K562 (cell line): ENCODE measurements at regions not wholly inside any gene's neighbourhood (a gene's known extent, or its start where the extent isn't known, plus 50 kb on each side); places are given as distances from the start of the nearest gene placed in this dataset.

Experiments
- ATAC-seq: fragments of 200-7000 bp; cut with Tn5 transposase; 3 replicates; pipeline ENCODE4 v1.9.1; 2020; ENCODE audit warnings: moderate library complexity
- BruUV-seq: library from RNA; stranded (reverse); fragments of 400-500 nt; replicated peaks from 2 replicates; lab custom pipeline; 2021; lab: Mats Ljungman, UMichigan
- CTCF ChIA-PET: fragments of 300-600 bp; formaldehyde crosslinking; extraction: SDS; loops from one replicate; lab custom pipeline; 2021; ENCODE audit warnings: low intra/inter-chr PET ratio; lab: Yijun Ruan, JAX
- POLR2A ChIA-PET: fragments of 300-600, 350-650 bp; sonication (Branson Sonifier 250); formaldehyde crosslinking; extraction: SDS; loops from one replicate; lab custom pipeline; 2021; ENCODE audit warnings: antibody characterized with exemption, inconsistent platforms; lab: Yijun Ruan, JAX
- DNase-seq, 4 experiments: peaks; one replicate each; pipeline versions ENCODE4 v3.0.0 to v3.0.0-alpha.2; 2011 to 2018; ENCODE audit warnings: low spot score in 3 of 4, mixed read lengths in 3 of 4; ENCODE audit errors: extremely low read depth in 1 of 4
- FAIRE-seq: peaks from 2 replicates; lab custom pipeline; 2011; peaks lifted over from hg19 to GRCh38; lab: Jason Lieb, UNC
- H2AFZ ChIP-seq: 2 replicates; pipeline ENCODE4 v1.6.0; 2011; ENCODE audit warnings: low read depth, low read length, control low read depth, inconsistent platforms
- H3K27ac ChIP-seq: fragments of 200-600 bp; 3 replicates; pipeline ENCODE4 v1.8.0; 2011; ENCODE audit warnings: low read depth, mild to moderate bottlenecking, control low read depth, inconsistent platforms, low read length, moderate library complexity, mixed read lengths; ENCODE audit errors: extremely low read depth
- H3K27me3 ChIP-seq, 2 experiments: fragments of 300-600 bp in 1 of 2; 2 replicates in 1 of 2; 3 replicates in 1 of 2; pipeline versions ENCODE4 v1.6.0 to v1.8.0; 2011; ENCODE audit warnings: inconsistent platforms in 2 of 2, low read length in 2 of 2, mild to moderate bottlenecking in 1 of 2, mixed read lengths in 1 of 2, moderate library complexity in 1 of 2; ENCODE audit not compliant: control insufficient read depth in 2 of 2, insufficient read depth in 2 of 2
- H3K36me3 ChIP-seq: fragments of 300-600 bp; 3 replicates; pipeline ENCODE4 v1.8.0; 2011; ENCODE audit warnings: mild to moderate bottlenecking, low read length, inconsistent platforms; ENCODE audit not compliant: control insufficient read depth, insufficient read depth
- H3K4me1 ChIP-seq, 2 experiments: fragments of 200-600 bp in 1 of 2; replicated peaks in 1 of 2; 2 replicates in 1 of 2; 3 replicates in 1 of 2; pipeline versions ENCODE4 v1.5.1 to v1.8.0; 2011; ENCODE audit warnings: inconsistent platforms in 2 of 2, low read length in 2 of 2, mild to moderate bottlenecking in 1 of 2, mixed read lengths in 1 of 2, moderate library complexity in 1 of 2; ENCODE audit not compliant: control insufficient read depth in 2 of 2, insufficient read depth in 2 of 2
- H3K4me2 ChIP-seq: 2 replicates; pipeline ENCODE4 v1.6.1; 2011; ENCODE audit warnings: low read length, control low read depth, inconsistent platforms, mixed read lengths; ENCODE audit not compliant: insufficient read depth
- H3K4me3 ChIP-seq: fragments of 200-600 bp; sonication (generic), shearing (Covaris generic); 2 replicates; pipeline ENCODE4 v1.5.1; 2016; ENCODE audit warnings: control low read depth, inconsistent platforms
- H3K79me2 ChIP-seq: fragments of 200-600 bp; 3 replicates; pipeline ENCODE4 v1.8.0; 2011; ENCODE audit warnings: low read length, inconsistent platforms; ENCODE audit not compliant: control insufficient read depth, insufficient read depth
- H3K9ac ChIP-seq, 2 experiments: 2 replicates each; pipeline versions ENCODE4 v1.6.0 to v1.6.1; 2011; ENCODE audit warnings: low read depth in 2 of 2, low read length in 2 of 2, control low read depth in 1 of 2, inconsistent platforms in 1 of 2, mild to moderate bottlenecking in 1 of 2, mixed read lengths in 1 of 2; ENCODE audit not compliant: insufficient read depth in 1 of 2
- H3K9me1 ChIP-seq: one replicate; pipeline ENCODE4 v1.6.0; 2011; ENCODE audit warnings: inconsistent platforms, mild to moderate bottlenecking, low read length, moderate library complexity; ENCODE audit not compliant: control insufficient read depth, insufficient read depth
- H3K9me3 ChIP-seq: replicated peaks from 2 replicates; pipeline ENCODE4 v1.5.1; 2011; ENCODE audit warnings: low read depth, low read length, inconsistent platforms; ENCODE audit not compliant: control insufficient read depth, insufficient read depth
- H4K20me1 ChIP-seq: replicated peaks from 2 replicates; pipeline ENCODE4 v1.6.1; 2011; ENCODE audit warnings: low read length, inconsistent platforms, mixed read lengths; ENCODE audit not compliant: control insufficient read depth, insufficient read depth
- CAMTA2 ChIP-seq: fragments of 250-450 bp; sonication (Bioruptor Pico); conservative IDR thresholded peaks from 2 replicates; pipeline ENCODE4 v1.5.1; 2022
- CHD4 ChIP-seq: fragments of 200-600 bp; sonication (generic); IDR thresholded peaks from 3 replicates; pipeline ENCODE4 v1.6.1; 2012; ENCODE audit warnings: low read depth, mild to moderate bottlenecking, mixed read lengths, low read length, inconsistent platforms; ENCODE audit not compliant: insufficient read depth, insufficient replicate concordance, poor library complexity, severe bottlenecking
- EP300 ChIP-seq: IDR thresholded peaks from 2 replicates; pipeline ENCODE4 v1.6.1; 2012; ENCODE audit warnings: low read length, improper control_type of control experiment
- MAZ ChIP-seq, 2 experiments: fragments of 450-650 bp in 1 of 2; sonication (generic) in 1 of 2; formaldehyde crosslinking; IDR thresholded peaks in 1 of 2; conservative IDR thresholded peaks in 1 of 2; 2 replicates each; pipeline versions ENCODE4 v1.4.0 to v1.5.0; 2020; ENCODE audit warnings: mild to moderate bottlenecking in 1 of 2, missing genetic modification reagents in 1 of 2
- NCOA6 ChIP-seq: fragments of 450-650 bp; IDR thresholded peaks from 2 replicates; pipeline ENCODE4 v1.6.1; 2017; ENCODE audit warnings: mild to moderate bottlenecking
- RAD21 ChIP-seq, 2 experiments: fragments of 250-450 bp in 1 of 2; fragments of 450-650 bp in 1 of 2; sonication (Bioruptor Pico) in 1 of 2; formaldehyde crosslinking in 1 of 2; IDR thresholded peaks in 1 of 2; conservative IDR thresholded peaks in 1 of 2; 2 replicates each; pipeline versions ENCODE4 v1.4.0 to v1.8.0; 2020 to 2022; ENCODE audit warnings: mild to moderate bottlenecking in 2 of 2, moderate library complexity in 1 of 2
- SMARCA5 ChIP-seq: fragments of 450-650 bp; IDR thresholded peaks from 2 replicates; pipeline ENCODE4 v1.6.1; 2016
- SREBF2 ChIP-seq: sonication (generic); formaldehyde crosslinking; IDR thresholded peaks from 2 replicates; pipeline ENCODE4 v1.4.0; 2020; ENCODE audit warnings: mild to moderate bottlenecking, missing genetic modification reagents
- TAF9B ChIP-seq: fragments of 450-650 bp; IDR thresholded peaks from 2 replicates; pipeline ENCODE4 v1.6.1; 2018; ENCODE audit warnings: mild to moderate bottlenecking; ENCODE audit not compliant: partially characterized antibody
- ZFPM2 ChIP-seq: fragments of 250-450 bp; sonication (Bioruptor Pico); IDR thresholded peaks from 2 replicates; pipeline ENCODE4 v1.5.1; 2022; ENCODE audit warnings: mild to moderate bottlenecking
- ZNF384 ChIP-seq: IDR thresholded peaks from 2 replicates; pipeline ENCODE4 v1.6.1; 2012; ENCODE audit warnings: low read depth, low read length, improper control_type of control experiment
- ZNF41 ChIP-seq: fragments of 250-450 bp; sonication (Bioruptor Pico); conservative IDR thresholded peaks from 2 replicates; pipeline ENCODE4 v1.4.0; 2020; ENCODE audit warnings: mild to moderate bottlenecking
- ZNF699 ChIP-seq: fragments of 250-450 bp; sonication (Bioruptor Pico); IDR thresholded peaks from 2 replicates; pipeline ENCODE4 v1.8.0; 2021; ENCODE audit warnings: mild to moderate bottlenecking, moderate library complexity; ENCODE audit not compliant: insufficient replicate concordance
- WGBS: fragments of 100-300 bp; shearing (Covaris generic); methylation state at CpG from one replicate; pipeline ENCODE4 v1.1.6; 2016; ENCODE audit warnings: low coverage, mixed read lengths; ENCODE audit not compliant: insufficient coverage; ENCODE audit errors: missing lambda C conversion rate; 5-methylcytosine and 5-hydroxymethylcytosine counted together
- in situ Hi-C: fragments of 300-500 bp; cut with MboI; formaldehyde crosslinking; loops from 4 replicates; pipeline ENCODE4 v1.15.0; 2018; ENCODE audit warnings: inconsistent platforms, mixed read lengths
- intact Hi-C: fragments of 100-400 bp; cut with micrococcal nuclease; formaldehyde crosslinking; loops from 2 replicates; pipeline ENCODE4 v1.14.2; 2022
- TF ChIP-seq, protein P1 (sequence below): fragments of 250-450 bp; sonication (Bioruptor Pico); IDR thresholded peaks from 2 replicates; pipeline ENCODE4 v1.8.0; 2022; ENCODE audit warnings: moderate library complexity, mild to moderate bottlenecking, inconsistent platforms

- FAIRE-seq (no peak), DNase-seq (no peak), ATAC-seq (no peak)
- Histone ChIP-seq H3K9ac (no peak overlapping the region), H3K9me1 (no peaks in the 10 kb centered on the region), H3K27ac (no peak overlapping the region), H3K36me3 (no peaks in the 10 kb centered on the region), H3K4me1 (no peaks in the 10 kb centered on the region), H3K9me3 (no peaks in the 10 kb centered on the region), H3K27me3 (no peaks in the 10 kb centered on the region), H2AFZ (no peak overlapping the region), H3K4me2 (no peak overlapping the region), H3K4me3 (no peak overlapping the region), H4K20me1 (no peaks in the 10 kb centered on the region), H3K79me2 (no peaks in the 10 kb centered on the region)
- ChIA-PET POLR2A (no interaction called here), CTCF (no interaction called here)
- no peak for TF ChIP-seq ZNF41
- no peak for TF ChIP-seq MAZ (CRISPR knock-in tag; conservative IDR thresholded peaks at IDR 0.05 in 1 of 2, IDR thresholded peaks at IDR 0.05 in 1 of 2)
- no peak for TF ChIP-seq ZFPM2
- no peak for TF ChIP-seq CHD4
- no peak for TF ChIP-seq ZNF384
- TF ChIP-seq SREBF2 (CRISPR knock-in tag): no peak
- TF ChIP-seq TAF9B: no peak
- TF ChIP-seq NCOA6: no peak
- TF ChIP-seq ZNF699 (CRISPR knock-in tag): no peak
- TF ChIP-seq CAMTA2 (CRISPR knock-in tag): no peak
- no peak for TF ChIP-seq EP300
- no peak for TF ChIP-seq RAD21 (CRISPR knock-in tag; conservative IDR thresholded peaks at IDR 0.05 in 1 of 2, IDR thresholded peaks at IDR 0.05 in 1 of 2)
- TF ChIP-seq SMARCA5: no peak
- TF ChIP-seq, protein P1, sequence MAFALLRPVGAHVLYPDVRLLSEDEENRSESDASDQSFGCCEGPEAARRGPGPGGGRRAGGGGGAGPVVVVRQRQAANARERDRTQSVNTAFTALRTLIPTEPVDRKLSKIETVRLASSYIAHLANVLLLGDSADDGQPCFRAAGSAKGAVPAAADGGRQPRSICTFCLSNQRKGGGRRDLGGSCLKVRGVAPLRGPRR (CRISPR knock-in tag): no peak
- intact Hi-C loops (no loop called here), in situ Hi-C loops (no loop called here)
- BruUV-seq: no TSS peak
- 0% methylated on average over 2 of the region's 2 CpGs for WGBS
These were observed 837.3 kb downstream of the DHX35 start for GRCh38 chr20:39799366-39799965.
